DOHH2 (cell line): ENCODE measurements at regions not wholly inside any gene's neighbourhood (a gene's known extent, or its start where the extent isn't known, plus 50 kb on each side); places are given as distances from the start of the nearest gene placed in this dataset.

Experiments used
- H3F3A ChIP-seq: fragments of 200-600 bp; sonication (generic), shearing (Covaris generic); 2 replicates; pipeline ENCODE4 v1.6.0; 2016; ENCODE audit warnings: antibody characterized with exemption, mild to moderate bottlenecking; ENCODE audit not compliant: control insufficient read depth, insufficient read depth
- H3K27ac ChIP-seq: fragments of 200-600 bp; sonication (generic); 2 replicates; pipeline ENCODE4 v1.5.1; 2014; ENCODE audit warnings: low read depth, mild to moderate bottlenecking, low read length, moderate library complexity
- H3K27me3 ChIP-seq: fragments of 200-600 bp; sonication (generic); 2 replicates; pipeline ENCODE4 v1.6.1; 2014; ENCODE audit warnings: mild to moderate bottlenecking, low read length, mixed read lengths; ENCODE audit not compliant: control insufficient read depth
- H3K36me3 ChIP-seq: fragments of 200-600 bp; sonication (generic); 2 replicates; pipeline ENCODE4 v1.6.1; 2014; ENCODE audit warnings: mild to moderate bottlenecking, low read length, moderate library complexity, mixed read lengths; ENCODE audit not compliant: control insufficient read depth
- H3K4me1 ChIP-seq: fragments of 200-600 bp; sonication (generic); 2 replicates; pipeline ENCODE4 v1.6.1; 2014; ENCODE audit warnings: mild to moderate bottlenecking, low read length, mixed read lengths; ENCODE audit not compliant: control insufficient read depth
- H3K4me2 ChIP-seq: fragments of 200-600 bp; sonication (generic); 2 replicates; pipeline ENCODE4 v1.6.0; 2014; ENCODE audit warnings: mild to moderate bottlenecking, low read length, moderate library complexity
- H3K4me3 ChIP-seq: fragments of 200-600 bp; sonication (generic); 2 replicates; pipeline ENCODE4 v1.5.1; 2014; ENCODE audit warnings: mild to moderate bottlenecking, low read length, mixed read lengths
- H3K79me2 ChIP-seq: fragments of 200-600 bp; sonication (generic); 2 replicates; pipeline ENCODE4 v1.6.1; 2014; ENCODE audit warnings: mild to moderate bottlenecking, low read length, mixed read lengths; ENCODE audit not compliant: control insufficient read depth
- H3K9me2 ChIP-seq: fragments of 200-600 bp; sonication (generic); replicated peaks from 2 replicates; pipeline ENCODE4 v1.6.1; 2014; ENCODE audit warnings: mild to moderate bottlenecking, low read length, mixed read lengths; ENCODE audit not compliant: control insufficient read depth
- H3K9me3 ChIP-seq: fragments of 200-600 bp; sonication (generic); 2 replicates; pipeline ENCODE4 v1.6.1; 2014; ENCODE audit warnings: antibody characterized with exemption, low read length, mixed read lengths; ENCODE audit not compliant: control insufficient read depth, insufficient read depth
- H4K20me1 ChIP-seq: fragments of 200-600 bp; sonication (generic); 2 replicates; pipeline ENCODE4 v1.6.0; 2014; ENCODE audit warnings: low read depth, mild to moderate bottlenecking, antibody characterized with exemption, low read length, moderate library complexity; ENCODE audit not compliant: control insufficient read depth, insufficient read depth
- CTCF ChIP-seq: fragments of 200-600 bp; sonication (generic); IDR thresholded peaks from one replicate; pipeline ENCODE4 v1.5.1; 2014; ENCODE audit warnings: antibody characterized with exemption, mild to moderate bottlenecking, low read depth, low read length; ENCODE audit not compliant: poor library complexity, severe bottlenecking
- EZH2phosphoT487 ChIP-seq: fragments of 200-600 bp; sonication (generic); IDR thresholded peaks from 2 replicates; pipeline ENCODE4 v1.6.1; 2017; ENCODE audit warnings: borderline replicate concordance, mild to moderate bottlenecking, antibody characterized with exemption, low read length, moderate library complexity, mixed read lengths

- Histone ChIP-seq H3K79me2 (no peaks in the 10 kb centered on the region), H3F3A (no peaks in the 10 kb centered on the region), H3K4me3 (no peak overlapping the region), H4K20me1 (no peaks in the 10 kb centered on the region), H3K36me3 (no peaks in the 10 kb centered on the region), H3K9me3 (no peaks in the 10 kb centered on the region), H3K27me3 (no peaks in the 10 kb centered on the region), H3K4me1 (no peaks in the 10 kb centered on the region), H3K9me2 (no peaks in the 10 kb centered on the region), H3K4me2 (no peak overlapping the region), H3K27ac (no peak overlapping the region)
- TF ChIP-seq CTCF (no peak), EZH2phosphoT487 (no peak)
Measured at GRCh38 chr20:11277858-11278257, 604.1 kb upstream of the JAG1 start.

GRCh38 chr20:11278461-11278860, 604.7 kb upstream of the JAG1 start:
- Histone ChIP-seq H3K79me2 (no peaks in the 10 kb centered on the region), H3K9me3 (no peaks in the 10 kb centered on the region), H3F3A (no peaks in the 10 kb centered on the region), H3K9me2 (no peaks in the 10 kb centered on the region), H3K4me2 (no peak overlapping the region), H4K20me1 (no peaks in the 10 kb centered on the region), H3K27me3 (no peaks in the 10 kb centered on the region), H3K27ac (no peak overlapping the region), H3K4me3 (no peak overlapping the region), H3K36me3 (no peaks in the 10 kb centered on the region), H3K4me1 (no peaks in the 10 kb centered on the region)
- no peak for TF ChIP-seq EZH2phosphoT487
- TF ChIP-seq CTCF = no peak

GRCh38 chr20:11281240-11281639, 607.4 kb upstream of the JAG1 start:
- H3F3A ChIP-seq = no peaks in the 10 kb centered on the region
- H3K4me3 ChIP-seq = no peak overlapping the region
- H3K4me2 ChIP-seq = no peak overlapping the region
- no peaks in the 10 kb centered on the region for H3K9me3 ChIP-seq
- H3K4me1 ChIP-seq = no peaks in the 10 kb centered on the region
- H3K79me2 ChIP-seq = no peaks in the 10 kb centered on the region
- TF ChIP-seq CTCF (no peak), EZH2phosphoT487 (no peak)
- no peak overlapping the region for H3K27ac ChIP-seq
- no peaks in the 10 kb centered on the region for H4K20me1 ChIP-seq
- H3K36me3 ChIP-seq = no peaks in the 10 kb centered on the region
- H3K9me2 ChIP-seq = no peaks in the 10 kb centered on the region
- H3K27me3 ChIP-seq = no peaks in the 10 kb centered on the region

GRCh38 chr20:11281768-11282167, 608.0 kb upstream of the JAG1 start:
- Histone ChIP-seq H3K27ac (no peak overlapping the region), H3K4me1 (no peaks in the 10 kb centered on the region), H3K9me3 (no peaks in the 10 kb centered on the region), H3K4me2 (no peak overlapping the region), H3K4me3 (no peak overlapping the region), H3K27me3 (no peaks in the 10 kb centered on the region), H4K20me1 (no peaks in the 10 kb centered on the region), H3F3A (no peaks in the 10 kb centered on the region), H3K79me2 (no peaks in the 10 kb centered on the region), H3K9me2 (no peaks in the 10 kb centered on the region), H3K36me3 (no peaks in the 10 kb centered on the region)
- TF ChIP-seq CTCF (no peak), EZH2phosphoT487 (no peak)
